Thymus (tissue), 11 donors: ENCODE measurements at regions not wholly inside any gene's neighbourhood (a gene's known extent, or its start where the extent isn't known, plus 50 kb on each side); places are given as distances from the start of the nearest gene placed in this dataset.
A peak's percentile ranks its signal among the peaks of the same experiment; 100 is the strongest.
"Not testable (repeated sequence)": the region's sequence is repeated elsewhere in the genome, so short reads cannot be mapped to it uniquely, and the experiment has no call there.

ENCODE experiments used
- DNase-seq, 9 donors: peaks; one replicate each; pipeline ENCODE4 v3.0.0-alpha.2; 2013; ENCODE audit warnings: low spot score in 9 of 9, low read depth in 6 of 9, missing footprints in 1 of 9
- H3K27ac ChIP-seq, 2 donors: one replicate each; pipeline ENCODE4 v1.5.1; 2013; ENCODE audit warnings: control low read depth in 1 of 2, low read depth in 1 of 2, low read length in 1 of 2, mild to moderate bottlenecking in 1 of 2, moderate library complexity in 1 of 2
- H3K27me3 ChIP-seq, 2 donors: one replicate each; pipeline ENCODE4 v1.5.1; 2013; ENCODE audit warnings: low read length in 1 of 2; ENCODE audit not compliant: control insufficient read depth in 2 of 2, insufficient read depth in 1 of 2
- H3K36me3 ChIP-seq, 2 donors: one replicate each; pipeline ENCODE4 v1.5.1; 2013; ENCODE audit warnings: low read length in 1 of 2, mild to moderate bottlenecking in 1 of 2, moderate library complexity in 1 of 2; ENCODE audit not compliant: control insufficient read depth in 2 of 2, insufficient read depth in 2 of 2
- H3K4me1 ChIP-seq, 2 donors: one replicate each; pipeline ENCODE4 v1.5.1; 2013; ENCODE audit warnings: low read length in 2 of 2; ENCODE audit not compliant: control insufficient read depth in 2 of 2, insufficient read depth in 2 of 2
- H3K4me3 ChIP-seq, 2 donors: one replicate each; pipeline ENCODE4 v1.5.1; 2013; ENCODE audit warnings: low read length in 2 of 2, control low read depth in 1 of 2, mild to moderate bottlenecking in 1 of 2
- H3K9me3 ChIP-seq, 2 donors: one replicate each; pipeline ENCODE4 v1.5.1; 2013; ENCODE audit warnings: low read length in 1 of 2, mild to moderate bottlenecking in 1 of 2; ENCODE audit not compliant: control insufficient read depth in 2 of 2, insufficient read depth in 1 of 2
- WGBS: extraction: QIAGEN DNeasy Blood & Tissue Kit; methylation state at CpG from one replicate; pipeline ENCODE4 v1.1.7; 2013; 5-methylcytosine and 5-hydroxymethylcytosine counted together
- donor health status: healthy.

- no peak overlapping the region for H3K4me3 ChIP-seq
- no peaks in the 10 kb centered on the region for H3K4me1 ChIP-seq
- no peaks in the 10 kb centered on the region for H3K36me3 ChIP-seq
- H3K9me3 ChIP-seq: peaks cover 0 to 5% of the 10 kb centered on the region in 2 donors
- no peaks in the 10 kb centered on the region for H3K27me3 ChIP-seq
- no peak for DNase-seq
- no peak overlapping the region for H3K27ac ChIP-seq
These were observed 63.5 kb downstream of the SPATA31D1 start for GRCh38 chr9:82052081-82052480.

GRCh38 chr9:82054264-82055015 is 65.9 kb downstream of the SPATA31D1 start:
- peaks cover 0 to 5% of the 10 kb centered on the region in 2 donors for H3K9me3 ChIP-seq
- peaks cover 0 to 5% of the 10 kb centered on the region in 2 donors for H3K4me1 ChIP-seq
- WGBS: 97% methylated on average over 26 of the region's 26 CpGs
- no peaks in the 10 kb centered on the region for H3K27me3 ChIP-seq
- H3K36me3 ChIP-seq: no peaks in the 10 kb centered on the region
- no peak overlapping the region for H3K4me3 ChIP-seq
- H3K27ac ChIP-seq: no peak overlapping the region
- no peak for DNase-seq

GRCh38 chr9:82057805-82058204 is 69.2 kb downstream of the SPATA31D1 start:
- 22% methylated on average over 5 of the region's 5 CpGs for WGBS
- H3K4me1 ChIP-seq: peaks cover 0 to 5% of the 10 kb centered on the region in 2 donors
- H3K36me3 ChIP-seq: no peaks in the 10 kb centered on the region
- DNase-seq: peak in 3 of 9 donors; percentile 1 to 39 (median 4)
- H3K9me3 ChIP-seq: peaks cover 0 to 5% of the 10 kb centered on the region in 2 donors
- H3K27ac ChIP-seq: no peak overlapping the region
- H3K4me3 ChIP-seq: no peak overlapping the region
- no peaks in the 10 kb centered on the region for H3K27me3 ChIP-seq

- H3K36me3 ChIP-seq, H3K27me3 ChIP-seq, H3K9me3 ChIP-seq, H3K4me1 ChIP-seq, H3K27ac ChIP-seq, H3K4me3 ChIP-seq, DNase-seq: not testable (repeated sequence)
- WGBS: 96% methylated on average over 7 of the region's 7 CpGs
These were observed 73.2 kb downstream of the SPATA31D1 start for GRCh38 chr9:82061801-82062200.

- WGBS: 72% methylated on average over 12 of the region's 12 CpGs
These were observed 73.7 kb downstream of the SPATA31D1 start for GRCh38 chr9:82062245-82062644.

GRCh38 chr9:82073551-82074543 is 85.3 kb downstream of the SPATA31D1 start:
- H3K4me1 ChIP-seq: no peaks in the 10 kb centered on the region
- no peak for DNase-seq
- no peaks in the 10 kb centered on the region for H3K9me3 ChIP-seq
- WGBS: 97% methylated on average over 2 of the region's 2 CpGs
- H3K27ac ChIP-seq: no peak overlapping the region
- H3K4me3 ChIP-seq: no peak overlapping the region
- H3K27me3 ChIP-seq: no peaks in the 10 kb centered on the region
- H3K36me3 ChIP-seq: no peaks in the 10 kb centered on the region

More at GRCh38 chr9:82062245-82062644, 73.7 kb downstream of the SPATA31D1 start:
- Histone ChIP-seq H3K4me3 (no peak overlapping the region), H3K27me3 (no peaks in the 10 kb centered on the region), H3K36me3 (no peaks in the 10 kb centered on the region), H3K27ac (no peak overlapping the region), H3K4me1 (peaks cover 0 to 5% of the 10 kb centered on the region in 2 donors), H3K9me3 (no peaks in the 10 kb centered on the region)
- DNase-seq: no peak

- Histone ChIP-seq H3K36me3 (no peaks in the 10 kb centered on the region), H3K9me3 (no peaks in the 10 kb centered on the region), H3K4me3 (no peak overlapping the region), H3K27ac (no peak overlapping the region), H3K4me1 (no peaks in the 10 kb centered on the region), H3K27me3 (no peaks in the 10 kb centered on the region)
- DNase-seq: no peak
These were observed 91.7 kb downstream of the SPATA31D1 start for GRCh38 chr9:82080265-82080664.

- no peak overlapping the region for H3K4me3 ChIP-seq
- H3K27me3 ChIP-seq: no peaks in the 10 kb centered on the region
- no peaks in the 10 kb centered on the region for H3K4me1 ChIP-seq
- H3K27ac ChIP-seq: no peak overlapping the region
- no peaks in the 10 kb centered on the region for H3K9me3 ChIP-seq
- no peaks in the 10 kb centered on the region for H3K36me3 ChIP-seq
- DNase-seq: no peak
- 96% methylated on average over 2 of the region's 2 CpGs for WGBS
These were observed 92.9 kb downstream of the SPATA31D1 start for GRCh38 chr9:82081496-82081895.

- Histone ChIP-seq H3K4me1 (no peaks in the 10 kb centered on the region), H3K9me3 (no peaks in the 10 kb centered on the region), H3K36me3 (no peaks in the 10 kb centered on the region), H3K4me3 (no peak overlapping the region), H3K27me3 (no peaks in the 10 kb centered on the region), H3K27ac (no peak overlapping the region)
- DNase-seq: no peak
These were observed 94.0 kb downstream of the SPATA31D1 start for GRCh38 chr9:82082563-82082962.
